H1 (cell line): ENCODE measurements at regions not wholly inside any gene's neighbourhood (a gene's known extent, or its start where the extent isn't known, plus 50 kb on each side); places are given as distances from the start of the nearest gene placed in this dataset.

Experiments used
- FOSL1 ChIP-seq: IDR thresholded peaks from 2 replicates; pipeline ENCODE4 v1.6.1; 2011; ENCODE audit warnings: mild to moderate bottlenecking, low read depth, low read length, moderate library complexity; ENCODE audit not compliant: insufficient read depth
- MAFK ChIP-seq: IDR thresholded peaks from 2 replicates; pipeline ENCODE4 v1.6.1; 2012; ENCODE audit warnings: low read depth, mild to moderate bottlenecking, improper control_type of control experiment, low read length
- RBBP5 ChIP-seq: IDR thresholded peaks from 2 replicates; pipeline ENCODE4 v1.7.1; 2012; ENCODE audit warnings: low read depth, mild to moderate bottlenecking, inconsistent platforms, low read length, moderate library complexity, borderline replicate concordance
- SIN3A ChIP-seq, 2 experiments: IDR thresholded peaks in 1 of 2; conservative IDR thresholded peaks in 1 of 2; 2 replicates each; pipeline ENCODE4 v1.6.1; 2011 to 2012; ENCODE audit warnings: low read length in 2 of 2, improper control_type of control experiment in 1 of 2, low read depth in 1 of 2, mild to moderate bottlenecking in 1 of 2
- SP2 ChIP-seq: IDR thresholded peaks from 2 replicates; pipeline ENCODE4 v1.6.1; 2012; ENCODE audit warnings: mild to moderate bottlenecking, low read length, inconsistent platforms
- USF2 ChIP-seq: IDR thresholded peaks from 2 replicates; pipeline ENCODE4 v1.6.1; 2011; ENCODE audit warnings: low read length, improper control_type of control experiment
- TF ChIP-seq, protein P1 (sequence below): fragments of 300-600 bp; sonication (generic); IDR thresholded peaks from 2 replicates; pipeline ENCODE4 v1.7.1; 2012; ENCODE audit warnings: low read length, moderate library complexity, mild to moderate bottlenecking, inconsistent platforms; ENCODE audit not compliant: insufficient replicate concordance

DNA sequence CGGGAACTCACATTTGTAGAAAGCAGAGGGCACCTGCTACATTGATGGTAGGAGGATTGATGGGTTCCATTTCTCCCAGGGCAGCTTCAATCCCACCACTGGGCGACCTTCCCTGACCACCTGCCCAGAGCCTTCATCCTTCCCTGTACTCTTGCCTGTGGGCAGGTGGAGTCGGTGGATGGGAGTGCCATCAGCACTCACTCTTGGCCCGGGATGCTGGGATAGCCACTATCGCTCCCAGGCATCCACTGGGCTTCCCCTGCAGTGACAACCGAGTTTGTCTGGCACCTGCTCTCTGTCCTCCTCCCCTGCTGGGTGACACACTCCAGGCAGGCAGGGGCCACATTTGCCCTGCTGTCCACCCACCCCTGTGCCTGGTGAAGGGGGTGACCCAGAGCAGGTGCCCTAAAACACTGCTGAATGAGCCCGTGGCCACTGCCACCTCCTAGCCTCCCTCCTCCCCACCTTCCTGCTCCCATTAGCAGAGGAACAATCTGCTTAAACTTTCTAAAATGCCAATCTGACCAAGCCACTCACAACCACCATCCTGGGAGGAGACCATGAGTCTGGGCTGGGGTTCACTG is 604.7 kb downstream of the TBC1D22A start (continued):
- no peak for TF ChIP-seq FOSL1
- TF ChIP-seq, protein P1, sequence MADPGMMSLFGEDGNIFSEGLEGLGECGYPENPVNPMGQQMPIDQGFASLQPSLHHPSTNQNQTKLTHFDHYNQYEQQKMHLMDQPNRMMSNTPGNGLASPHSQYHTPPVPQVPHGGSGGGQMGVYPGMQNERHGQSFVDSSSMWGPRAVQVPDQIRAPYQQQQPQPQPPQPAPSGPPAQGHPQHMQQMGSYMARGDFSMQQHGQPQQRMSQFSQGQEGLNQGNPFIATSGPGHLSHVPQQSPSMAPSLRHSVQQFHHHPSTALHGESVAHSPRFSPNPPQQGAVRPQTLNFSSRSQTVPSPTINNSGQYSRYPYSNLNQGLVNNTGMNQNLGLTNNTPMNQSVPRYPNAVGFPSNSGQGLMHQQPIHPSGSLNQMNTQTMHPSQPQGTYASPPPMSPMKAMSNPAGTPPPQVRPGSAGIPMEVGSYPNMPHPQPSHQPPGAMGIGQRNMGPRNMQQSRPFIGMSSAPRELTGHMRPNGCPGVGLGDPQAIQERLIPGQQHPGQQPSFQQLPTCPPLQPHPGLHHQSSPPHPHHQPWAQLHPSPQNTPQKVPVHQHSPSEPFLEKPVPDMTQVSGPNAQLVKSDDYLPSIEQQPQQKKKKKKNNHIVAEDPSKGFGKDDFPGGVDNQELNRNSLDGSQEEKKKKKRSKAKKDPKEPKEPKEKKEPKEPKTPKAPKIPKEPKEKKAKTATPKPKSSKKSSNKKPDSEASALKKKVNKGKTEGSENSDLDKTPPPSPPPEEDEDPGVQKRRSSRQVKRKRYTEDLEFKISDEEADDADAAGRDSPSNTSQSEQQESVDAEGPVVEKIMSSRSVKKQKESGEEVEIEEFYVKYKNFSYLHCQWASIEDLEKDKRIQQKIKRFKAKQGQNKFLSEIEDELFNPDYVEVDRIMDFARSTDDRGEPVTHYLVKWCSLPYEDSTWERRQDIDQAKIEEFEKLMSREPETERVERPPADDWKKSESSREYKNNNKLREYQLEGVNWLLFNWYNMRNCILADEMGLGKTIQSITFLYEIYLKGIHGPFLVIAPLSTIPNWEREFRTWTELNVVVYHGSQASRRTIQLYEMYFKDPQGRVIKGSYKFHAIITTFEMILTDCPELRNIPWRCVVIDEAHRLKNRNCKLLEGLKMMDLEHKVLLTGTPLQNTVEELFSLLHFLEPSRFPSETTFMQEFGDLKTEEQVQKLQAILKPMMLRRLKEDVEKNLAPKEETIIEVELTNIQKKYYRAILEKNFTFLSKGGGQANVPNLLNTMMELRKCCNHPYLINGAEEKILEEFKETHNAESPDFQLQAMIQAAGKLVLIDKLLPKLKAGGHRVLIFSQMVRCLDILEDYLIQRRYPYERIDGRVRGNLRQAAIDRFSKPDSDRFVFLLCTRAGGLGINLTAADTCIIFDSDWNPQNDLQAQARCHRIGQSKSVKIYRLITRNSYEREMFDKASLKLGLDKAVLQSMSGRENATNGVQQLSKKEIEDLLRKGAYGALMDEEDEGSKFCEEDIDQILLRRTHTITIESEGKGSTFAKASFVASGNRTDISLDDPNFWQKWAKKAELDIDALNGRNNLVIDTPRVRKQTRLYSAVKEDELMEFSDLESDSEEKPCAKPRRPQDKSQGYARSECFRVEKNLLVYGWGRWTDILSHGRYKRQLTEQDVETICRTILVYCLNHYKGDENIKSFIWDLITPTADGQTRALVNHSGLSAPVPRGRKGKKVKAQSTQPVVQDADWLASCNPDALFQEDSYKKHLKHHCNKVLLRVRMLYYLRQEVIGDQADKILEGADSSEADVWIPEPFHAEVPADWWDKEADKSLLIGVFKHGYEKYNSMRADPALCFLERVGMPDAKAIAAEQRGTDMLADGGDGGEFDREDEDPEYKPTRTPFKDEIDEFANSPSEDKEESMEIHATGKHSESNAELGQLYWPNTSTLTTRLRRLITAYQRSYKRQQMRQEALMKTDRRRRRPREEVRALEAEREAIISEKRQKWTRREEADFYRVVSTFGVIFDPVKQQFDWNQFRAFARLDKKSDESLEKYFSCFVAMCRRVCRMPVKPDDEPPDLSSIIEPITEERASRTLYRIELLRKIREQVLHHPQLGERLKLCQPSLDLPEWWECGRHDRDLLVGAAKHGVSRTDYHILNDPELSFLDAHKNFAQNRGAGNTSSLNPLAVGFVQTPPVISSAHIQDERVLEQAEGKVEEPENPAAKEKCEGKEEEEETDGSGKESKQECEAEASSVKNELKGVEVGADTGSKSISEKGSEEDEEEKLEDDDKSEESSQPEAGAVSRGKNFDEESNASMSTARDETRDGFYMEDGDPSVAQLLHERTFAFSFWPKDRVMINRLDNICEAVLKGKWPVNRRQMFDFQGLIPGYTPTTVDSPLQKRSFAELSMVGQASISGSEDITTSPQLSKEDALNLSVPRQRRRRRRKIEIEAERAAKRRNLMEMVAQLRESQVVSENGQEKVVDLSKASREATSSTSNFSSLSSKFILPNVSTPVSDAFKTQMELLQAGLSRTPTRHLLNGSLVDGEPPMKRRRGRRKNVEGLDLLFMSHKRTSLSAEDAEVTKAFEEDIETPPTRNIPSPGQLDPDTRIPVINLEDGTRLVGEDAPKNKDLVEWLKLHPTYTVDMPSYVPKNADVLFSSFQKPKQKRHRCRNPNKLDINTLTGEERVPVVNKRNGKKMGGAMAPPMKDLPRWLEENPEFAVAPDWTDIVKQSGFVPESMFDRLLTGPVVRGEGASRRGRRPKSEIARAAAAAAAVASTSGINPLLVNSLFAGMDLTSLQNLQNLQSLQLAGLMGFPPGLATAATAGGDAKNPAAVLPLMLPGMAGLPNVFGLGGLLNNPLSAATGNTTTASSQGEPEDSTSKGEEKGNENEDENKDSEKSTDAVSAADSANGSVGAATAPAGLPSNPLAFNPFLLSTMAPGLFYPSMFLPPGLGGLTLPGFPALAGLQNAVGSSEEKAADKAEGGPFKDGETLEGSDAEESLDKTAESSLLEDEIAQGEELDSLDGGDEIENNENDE = no peak
- no peak for TF ChIP-seq SIN3A (conservative IDR thresholded peaks at IDR 0.05 in 1 of 2, IDR thresholded peaks at IDR 0.05 in 1 of 2; ENCODE audit: low read depth in 1 of 2, low read length in 2 of 2)
- no peak for TF ChIP-seq SP2
- no peak for TF ChIP-seq USF2
- TF ChIP-seq RBBP5 = no peak
- TF ChIP-seq MAFK = no peak
